ENCODE measurements at regions not wholly inside any gene's neighbourhood (a gene's known extent, or its start where the extent isn't known, plus 50 kb on each side); places are given as distances from the start of the nearest gene placed in this dataset.

DNA sequence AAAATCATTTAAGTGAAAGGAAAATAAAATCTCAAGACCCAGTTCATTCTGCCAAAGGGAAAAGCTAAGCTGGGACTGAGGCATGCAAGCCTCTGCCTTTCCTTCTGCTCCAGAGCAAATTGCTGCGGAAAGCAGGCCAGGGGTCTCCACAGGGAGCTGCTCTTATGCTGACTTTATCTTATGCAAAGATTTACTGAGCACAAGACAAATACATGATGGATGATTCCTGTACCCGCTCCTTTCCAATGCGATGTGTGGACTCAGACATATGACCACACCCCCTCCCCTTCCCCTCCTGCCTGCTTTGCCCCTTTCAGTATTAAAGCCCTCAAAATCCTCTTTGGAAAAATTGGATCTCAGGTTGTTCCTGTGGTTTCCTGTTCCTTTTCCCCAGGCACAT lies 74.2 kb upstream of the INSIG1 start:
- Mint-ChIP-seq H3K4me1 (ENCODE audit: insufficient read depth, unreplicated experiment) (peaks cover 15% of the 10 kb centered on the region), H3K4me3 (ENCODE audit: unreplicated experiment) (no peak overlapping the region), H3K27me3 (ENCODE audit: insufficient read depth, unreplicated experiment) (no peaks in the 10 kb centered on the region), H3K27ac (ENCODE audit: low read depth, unreplicated experiment) (peak overlapping the region; percentile 21), H3K36me3 (ENCODE audit: insufficient read depth, unreplicated experiment) (no peaks in the 10 kb centered on the region), H3K9me3 (ENCODE audit: unreplicated experiment) (no peaks in the 10 kb centered on the region)
- DNase-seq (ENCODE audit: unreplicated experiment): no peak
- POLR2A ChIA-PET: interaction anchor here (1.7 kb wide), 1 partner anchor 75 kb away, joined by 3 read pairs; no protein-coding TSS in a partner anchor
- CTCF ChIA-PET: interaction anchor here (1.7 kb wide), 1 partner anchor 33 kb away, joined by 6 read pairs; no protein-coding TSS in a partner anchor
- intact Hi-C loops (cut with micrococcal nuclease): no loop called here
- BruUV-seq (replicated peaks): no TSS peak
- TF ChIP-seq CTCF (IDR thresholded peaks at IDR 0.05; ENCODE audit: unreplicated experiment): no peak

DNA sequence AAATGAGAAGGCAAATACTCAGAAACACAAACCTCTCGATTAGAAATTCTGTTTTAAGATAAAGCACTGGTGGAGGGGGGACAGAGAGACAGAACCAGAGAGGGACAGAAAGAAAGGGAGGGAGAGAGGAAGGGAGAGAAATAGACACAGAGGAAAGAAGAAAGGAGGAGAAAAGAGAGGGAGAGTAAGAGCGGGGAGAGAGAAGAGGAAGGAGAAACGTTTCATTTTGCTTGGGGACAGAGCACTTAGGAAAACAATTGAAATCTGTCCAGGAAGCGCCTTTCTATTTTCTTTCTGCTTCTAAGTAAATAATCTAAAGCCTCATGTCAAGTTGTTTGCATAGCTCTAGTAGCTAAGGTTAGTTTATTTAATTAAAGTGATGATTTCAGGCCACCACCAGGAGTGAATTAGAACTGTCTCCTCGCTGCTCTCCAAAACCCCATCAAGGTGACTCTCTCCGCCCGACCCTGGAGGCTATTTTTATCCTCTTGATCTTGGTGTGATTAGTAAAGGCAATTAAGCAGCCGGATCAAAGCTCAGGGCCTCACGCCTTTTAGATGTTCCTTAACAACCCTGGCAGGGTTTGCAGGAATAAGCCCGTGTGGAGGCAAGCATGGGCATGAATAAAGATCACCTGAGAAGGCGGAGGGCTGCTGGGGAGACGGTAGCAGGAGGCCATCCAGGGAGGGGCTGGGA lies 73.4 kb upstream of the INSIG1 start:
- no peaks in the 10 kb centered on the region for H3K27me3 Mint-ChIP-seq (ENCODE audit: insufficient read depth, unreplicated experiment)
- CTCF ChIA-PET: interaction anchor here (0.6 to 1.7 kb wide), 4 partner anchors 9 to 126 kb away, joined by 3 to 6 read pairs (median 4); no protein-coding TSS in a partner anchor
- H3K27ac Mint-ChIP-seq (ENCODE audit: low read depth, unreplicated experiment): peak overlapping the region; percentile 21
- no peaks in the 10 kb centered on the region for H3K36me3 Mint-ChIP-seq (ENCODE audit: insufficient read depth, unreplicated experiment)
- BruUV-seq (replicated peaks): no TSS peak
- TF ChIP-seq CTCF (IDR thresholded peaks at IDR 0.05; ENCODE audit: unreplicated experiment): no peak
- DNase-seq (ENCODE audit: unreplicated experiment): peak; percentile 30
- intact Hi-C loops (cut with micrococcal nuclease): no loop called here
- no peak overlapping the region for H3K4me3 Mint-ChIP-seq (ENCODE audit: unreplicated experiment)
- peaks cover 15% of the 10 kb centered on the region for H3K4me1 Mint-ChIP-seq (ENCODE audit: insufficient read depth, unreplicated experiment)
- POLR2A ChIA-PET: interaction anchor here (1.0 to 1.6 kb wide), 3 partner anchors 33 to 73 kb away, joined by 3 to 5 read pairs (median 4); partner anchors contain the start of gene INSIG1
- no peaks in the 10 kb centered on the region for H3K9me3 Mint-ChIP-seq (ENCODE audit: unreplicated experiment)

GRCh38 chr7:155225095-155225494 lies 72.6 kb upstream of the INSIG1 start:
- H3K27ac Mint-ChIP-seq (ENCODE audit: low read depth, unreplicated experiment): no peak overlapping the region
- intact Hi-C loops (cut with micrococcal nuclease): no loop called here

More at GRCh38 chr7:155225095-155225494, 72.6 kb upstream of the INSIG1 start:
- DNase-seq (ENCODE audit: unreplicated experiment): no peak
- no peaks in the 10 kb centered on the region for H3K36me3 Mint-ChIP-seq (ENCODE audit: insufficient read depth, unreplicated experiment)
- ChIA-PET POLR2A (interaction anchor here (1.0 to 1.6 kb wide), 3 partner anchors 32 to 72 kb away, joined by 3 to 5 read pairs (median 4); partner anchors contain the start of gene INSIG1), CTCF (interaction anchor here (0.7 to 1.7 kb wide), 3 partner anchors 35 to 127 kb away, joined by 3 to 6 read pairs (median 3); no protein-coding TSS in a partner anchor)
- H3K27me3 Mint-ChIP-seq (ENCODE audit: insufficient read depth, unreplicated experiment): no peaks in the 10 kb centered on the region
- H3K9me3 Mint-ChIP-seq (ENCODE audit: unreplicated experiment): no peaks in the 10 kb centered on the region
- peaks cover 19% of the 10 kb centered on the region for H3K4me1 Mint-ChIP-seq (ENCODE audit: insufficient read depth, unreplicated experiment)
- no peak for TF ChIP-seq CTCF (IDR thresholded peaks at IDR 0.05; ENCODE audit: unreplicated experiment)
- no TSS peak for BruUV-seq (replicated peaks)
- H3K4me3 Mint-ChIP-seq (ENCODE audit: unreplicated experiment): no peak overlapping the region
